NB4 (cell line): ENCODE measurements at regions not wholly inside any gene's neighbourhood (a gene's known extent, or its start where the extent isn't known, plus 50 kb on each side); places are given as distances from the start of the nearest gene placed in this dataset.

Experiments used
- CTCF ChIP-seq: IDR thresholded peaks from one replicate; pipeline ENCODE4 v1.5.1; 2012; ENCODE audit warnings: low read depth, low read length
- MAX ChIP-seq: IDR thresholded peaks from 2 replicates; pipeline ENCODE4 v1.6.1; 2011; ENCODE audit warnings: low read depth, low read length
- POLR2A ChIP-seq: IDR thresholded peaks from 2 replicates; pipeline ENCODE4 v1.6.1; 2011; ENCODE audit warnings: mild to moderate bottlenecking; ENCODE audit not compliant: insufficient read length; ENCODE audit errors: extremely low read depth

- TF ChIP-seq POLR2A = no peak
- no peak for TF ChIP-seq CTCF
- no peak for TF ChIP-seq MAX
These were observed 132.2 kb upstream of the NUDT4 start for GRCh38 chr12:93245543-93245942.
